ENCODE measurements at regions not wholly inside any gene's neighbourhood (a gene's known extent, or its start where the extent isn't known, plus 50 kb on each side); places are given as distances from the start of the nearest gene placed in this dataset.
"Not testable (repeated sequence)": the region's sequence is repeated elsewhere in the genome, so short reads cannot be mapped to it uniquely, and the experiment has no call there.

- DNase-seq: no peak
These were observed 202.5 kb upstream of the MON1B start for GRCh38 chr16:76988526-76988925.

DNA sequence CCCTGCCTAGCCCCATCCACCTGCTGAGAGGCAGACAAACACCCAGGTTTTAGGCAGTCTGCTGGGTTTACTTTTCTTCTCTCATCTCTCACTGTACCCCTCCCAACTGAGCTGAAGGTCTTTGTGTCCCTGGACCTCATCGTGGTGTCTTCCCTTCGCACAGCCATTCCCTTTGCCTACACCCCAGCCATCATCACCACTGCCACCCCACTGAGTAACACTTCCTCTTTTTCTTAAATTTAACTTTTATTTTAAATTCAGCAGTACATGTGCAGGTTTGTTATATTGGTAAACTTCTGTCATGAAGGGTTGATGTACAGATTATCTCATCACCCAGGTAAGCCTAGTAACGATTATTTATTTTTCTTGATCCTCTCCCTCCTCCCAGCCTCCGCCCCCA, 188.3 kb upstream of the MON1B start:
- no peak for DNase-seq

- no peak for DNase-seq
These were observed 181.5 kb upstream of the MON1B start for GRCh38 chr16:77009453-77009852.

- no peak for DNase-seq
These were observed 176.5 kb upstream of the MON1B start for GRCh38 chr16:77014441-77014840.

GRCh38 chr16:77030600-77030999, 160.4 kb upstream of the MON1B start:
- DNase-seq: no peak

DNA sequence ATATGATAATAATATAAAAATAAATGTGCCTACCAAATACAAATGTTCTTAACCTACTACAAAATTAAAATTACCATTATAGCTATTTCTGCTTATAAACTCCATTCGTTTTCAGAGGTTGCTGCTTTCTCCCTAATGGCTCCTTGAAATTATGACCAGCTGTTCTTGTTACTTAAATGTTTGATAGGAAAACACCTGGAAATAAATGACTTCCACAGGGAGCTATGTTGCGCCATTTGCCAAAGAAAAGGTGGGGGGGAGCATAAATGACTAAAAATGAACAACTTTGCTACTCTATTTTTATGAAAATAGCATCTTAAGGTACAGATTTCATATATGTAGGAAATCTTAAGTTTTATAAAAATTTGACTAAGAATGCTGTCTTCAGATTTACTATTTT, 157.5 kb upstream of the MON1B start:
- no peak for DNase-seq

GRCh38 chr16:77035361-77035760, 155.6 kb upstream of the MON1B start:
- no peak for DNase-seq

DNA sequence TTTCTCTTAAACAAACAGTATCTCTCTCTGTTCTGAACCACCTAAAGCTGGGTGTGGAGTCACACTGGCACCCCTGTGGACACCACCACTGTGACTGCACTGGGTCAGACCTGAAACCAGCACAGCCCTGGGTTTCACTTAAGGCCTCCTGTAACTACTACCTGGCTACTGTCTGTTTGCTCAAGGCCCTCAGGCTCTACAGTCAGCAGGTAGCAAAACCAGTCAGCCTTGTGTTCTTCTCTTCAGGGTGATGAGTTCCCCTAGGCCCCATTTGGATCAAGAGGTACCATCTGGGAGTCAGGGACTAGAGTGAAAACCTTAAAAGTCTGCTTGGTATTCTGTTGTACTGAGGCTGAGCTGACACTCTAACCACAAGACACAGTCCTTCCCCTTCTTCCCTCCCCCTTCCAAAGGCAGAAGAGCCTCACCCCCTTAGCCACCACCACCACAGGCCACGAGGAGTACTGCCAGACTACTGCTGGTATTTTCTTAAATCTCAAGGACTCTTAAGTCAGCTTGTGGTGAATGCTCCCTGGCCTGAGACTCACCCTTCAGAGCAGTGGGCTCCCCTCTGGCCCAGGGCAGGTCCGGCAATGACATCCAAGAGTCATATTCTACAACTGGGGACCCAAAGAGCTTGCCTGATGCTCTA, 153.2 kb upstream of the MON1B start:
- DNase-seq: no peak

DNA sequence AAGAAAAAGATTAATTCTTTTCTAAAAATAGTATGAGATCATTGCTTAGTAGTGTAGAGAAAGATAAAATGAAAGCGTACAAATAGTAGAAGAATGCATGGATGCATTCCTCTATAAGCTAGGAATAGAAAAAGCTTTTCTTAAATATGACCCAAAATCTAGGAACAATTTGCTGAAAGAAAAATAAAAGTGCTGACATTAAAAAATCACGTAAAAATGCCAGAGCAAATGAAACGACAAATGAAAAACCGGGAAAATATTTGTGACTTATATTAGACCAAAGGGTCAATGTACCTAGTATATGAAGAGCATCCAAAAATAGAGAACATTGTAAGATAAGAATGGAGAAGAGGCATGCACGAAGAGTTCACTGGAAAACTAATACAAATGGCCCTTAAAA, 149.5 kb upstream of the MON1B start:
- no peak for DNase-seq

GRCh38 chr16:77043076-77043475, 147.9 kb upstream of the MON1B start:
- peak; percentile 2 for DNase-seq

GRCh38 chr16:77046206-77046605, 144.8 kb upstream of the MON1B start:
- no peak for DNase-seq

DNA sequence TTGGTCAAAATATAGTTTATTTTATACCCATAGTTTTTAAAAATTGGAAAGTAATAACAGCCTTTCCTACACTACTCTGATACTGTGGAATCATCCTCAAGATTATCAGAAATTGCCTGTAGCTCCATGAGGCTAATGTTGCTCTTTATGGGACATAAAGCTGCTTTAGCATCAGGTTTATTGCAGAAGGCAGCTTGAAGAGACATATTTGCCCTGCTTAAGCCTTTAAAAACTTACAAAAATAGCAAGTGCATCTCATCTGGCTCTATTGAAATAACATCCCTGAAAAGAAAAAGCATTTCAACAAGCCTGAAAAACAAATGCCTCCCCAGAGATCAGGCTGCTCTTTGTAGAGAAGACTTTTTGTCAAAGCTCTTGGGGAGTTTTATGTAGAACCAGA, 142.9 kb upstream of the MON1B start:
- no peak for DNase-seq

DNA sequence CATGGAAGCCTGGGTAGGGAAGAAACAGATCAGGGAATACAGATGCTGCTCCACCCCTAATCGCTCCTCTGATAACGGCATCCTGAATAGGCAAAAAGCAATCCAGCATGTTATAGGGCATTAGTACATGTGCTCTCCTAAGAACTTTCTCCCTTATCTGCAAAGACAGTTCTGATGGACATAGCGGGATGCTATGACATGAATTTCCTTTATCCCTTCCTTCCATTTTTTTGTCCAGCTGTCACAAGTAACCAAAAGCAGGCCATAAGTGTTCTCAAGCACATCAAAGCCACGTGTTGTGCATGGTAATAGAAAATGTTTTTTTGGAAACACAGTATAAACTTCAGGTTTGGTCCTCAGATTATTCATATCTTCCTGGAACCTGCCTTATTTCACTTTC, 141.4 kb upstream of the MON1B start:
- DNase-seq: no peak

- DNase-seq: not testable (repeated sequence)
These were observed 134.4 kb upstream of the MON1B start for GRCh38 chr16:77056597-77056996.

- no peak for DNase-seq
These were observed 133.7 kb upstream of the MON1B start for GRCh38 chr16:77057161-77057774.

GRCh38 chr16:77059446-77059845, 131.5 kb upstream of the MON1B start:
- DNase-seq: peak; percentile 11

- DNase-seq: no peak
These were observed 130.4 kb upstream of the MON1B start for GRCh38 chr16:77060614-77061013.

GRCh38 chr16:77062878-77063675, 127.9 kb upstream of the MON1B start:
- DNase-seq: no peak

DNA sequence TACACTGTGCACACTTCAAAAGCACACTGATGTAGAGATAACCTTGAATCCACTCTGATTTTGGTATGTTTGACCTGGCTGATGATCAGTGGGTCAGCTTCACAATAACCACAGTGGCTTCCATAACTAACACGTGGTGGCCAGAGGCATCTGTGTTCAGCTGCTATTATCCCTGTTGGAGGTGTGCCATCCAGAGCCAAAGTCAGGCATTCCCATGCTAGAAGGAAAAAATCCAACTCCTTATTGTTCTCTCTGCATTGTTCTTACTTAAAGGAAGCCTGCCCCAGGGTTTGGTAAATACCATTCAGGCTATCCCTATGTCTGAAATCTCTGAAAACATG, 127.3 kb upstream of the MON1B start:
- DNase-seq: no peak

GRCh38 chr16:77064037-77064436, 127.0 kb upstream of the MON1B start:
- no peak for DNase-seq

DNA sequence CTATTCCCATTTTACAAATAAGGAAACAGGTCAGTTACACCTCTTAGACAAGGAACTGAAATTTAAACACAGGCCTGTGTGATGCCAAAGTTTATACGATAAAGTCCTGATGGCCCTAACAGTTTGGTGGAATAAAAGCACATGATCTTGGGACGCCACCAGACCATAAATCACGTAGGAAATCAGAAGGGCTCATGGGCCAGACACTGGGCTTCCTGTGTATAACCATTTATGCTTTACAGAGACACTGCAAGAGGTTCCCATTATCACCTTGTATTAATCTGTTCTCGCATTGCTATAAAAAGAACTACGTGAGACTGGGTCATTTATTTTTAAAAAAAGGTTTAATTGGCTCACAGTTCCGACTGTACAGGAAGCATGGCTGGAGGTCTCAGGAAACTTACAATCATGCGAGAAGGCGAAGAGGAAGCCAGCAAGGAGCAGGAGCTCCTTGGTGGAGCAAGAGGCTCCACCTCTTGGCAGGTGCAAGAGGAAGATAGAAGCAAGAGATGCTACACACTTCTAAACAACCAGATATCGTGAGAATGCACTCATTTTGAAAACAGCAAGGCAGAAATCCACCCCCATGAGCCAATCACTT, 124.0 kb upstream of the MON1B start:
- no peak for DNase-seq

DNA sequence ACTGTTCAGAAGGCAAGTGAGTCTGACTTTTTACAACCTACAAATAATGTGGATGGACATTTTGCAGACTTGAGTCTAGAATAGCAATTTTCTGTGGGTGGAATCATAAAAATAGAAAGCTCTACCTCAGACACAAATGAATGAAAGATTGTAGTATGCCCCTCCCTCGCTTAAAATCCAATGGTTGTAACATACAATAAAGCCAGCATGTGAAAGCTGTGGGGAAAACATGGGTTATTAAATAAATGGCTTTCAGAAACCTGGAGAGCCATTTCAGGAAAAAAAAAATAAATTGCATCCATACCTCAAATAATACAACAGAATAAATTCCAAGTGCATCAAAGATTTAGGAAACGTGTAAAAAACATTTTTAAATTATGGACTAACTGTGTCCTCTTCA, 123.1 kb upstream of the MON1B start:
- no peak for DNase-seq

- DNase-seq: no peak
These were observed 122.6 kb upstream of the MON1B start for GRCh38 chr16:77068402-77068801.

- no peak for DNase-seq
These were observed 121.1 kb upstream of the MON1B start for GRCh38 chr16:77069929-77070328.
